ENCODE measurements at regions not wholly inside any gene's neighbourhood (a gene's known extent, or its start where the extent isn't known, plus 50 kb on each side); places are given as distances from the start of the nearest gene placed in this dataset.
"Not testable (repeated sequence)": the region's sequence is repeated elsewhere in the genome, so short reads cannot be mapped to it uniquely, and the experiment has no call there.

DNA sequence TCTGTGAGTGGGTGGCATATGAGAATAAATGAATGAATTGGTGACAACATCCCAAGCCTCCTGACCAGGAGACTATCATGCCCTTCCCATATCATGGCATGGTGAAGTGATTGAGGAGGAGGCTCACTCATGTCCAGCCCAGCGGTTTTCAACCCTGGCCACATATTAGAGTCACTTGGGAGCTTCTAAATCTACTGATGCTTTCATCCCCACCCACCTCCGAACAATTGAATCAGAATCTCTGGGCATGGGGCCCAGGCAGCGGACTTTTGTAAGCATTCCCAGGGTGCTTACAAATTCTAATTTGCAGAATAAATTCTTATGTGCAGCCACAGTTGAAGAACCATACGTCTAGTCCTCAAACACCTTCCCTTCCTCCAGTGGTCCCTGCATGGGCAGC is 81.7 kb upstream of the SEC11C start:
- no peak for DNase-seq (ENCODE audit: low read depth in 2 of 2)

GRCh38 chr18:59059140-59059539 is 80.5 kb upstream of the SEC11C start:
- no peak for DNase-seq (ENCODE audit: low read depth in 2 of 2)

DNA sequence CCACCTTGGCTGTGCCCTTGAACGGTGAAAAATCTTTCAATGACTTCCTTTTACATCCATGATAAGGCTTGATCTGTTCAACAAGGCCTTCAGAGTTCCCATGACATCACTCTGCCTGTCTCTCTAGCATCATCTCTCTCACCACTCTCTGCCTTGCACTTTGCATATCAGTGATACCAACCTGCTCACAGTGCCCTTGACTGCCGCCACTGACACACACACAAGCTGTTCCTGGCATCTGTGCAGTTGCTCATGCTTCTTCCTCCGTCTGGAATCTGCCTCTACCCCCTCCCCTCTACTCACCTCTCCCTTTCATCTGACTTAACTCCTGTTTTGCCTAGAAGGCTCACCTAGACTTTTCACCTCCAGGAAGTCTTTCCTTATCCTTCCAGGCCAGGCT is 79.1 kb upstream of the SEC11C start:
- no peak for DNase-seq (ENCODE audit: low read depth in 2 of 2)

GRCh38 chr18:59061914-59062642 is 77.6 kb upstream of the SEC11C start:
- no peak for DNase-seq (ENCODE audit: low read depth in 2 of 2)

GRCh38 chr18:59062643-59063006 is 77.1 kb upstream of the SEC11C start:
- no peak for DNase-seq (ENCODE audit: low read depth in 2 of 2)

- DNase-seq (ENCODE audit: low read depth in 2 of 2) = no peak
Measured at GRCh38 chr18:59063300-59063906, 76.3 kb upstream of the SEC11C start.

DNA sequence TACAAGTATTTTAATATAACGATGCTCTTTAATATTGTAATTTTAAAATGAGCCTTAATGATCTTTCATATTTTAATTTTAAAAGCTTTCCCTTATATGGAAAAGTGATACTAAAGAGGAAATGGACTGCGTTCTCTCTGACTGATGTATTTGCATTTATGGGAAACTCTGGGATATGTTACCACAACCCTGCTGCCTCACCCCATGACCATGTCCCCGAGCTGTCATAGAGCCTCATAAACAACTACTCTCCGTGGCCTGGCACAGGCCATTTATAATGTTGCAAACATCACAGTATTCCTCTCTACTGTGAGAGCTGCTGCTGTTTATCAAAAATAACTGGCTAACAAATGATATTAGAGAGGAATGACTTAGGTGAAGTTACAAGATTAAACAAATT is 75.8 kb upstream of the SEC11C start:
- no peak for DNase-seq (ENCODE audit: low read depth in 2 of 2)

DNA sequence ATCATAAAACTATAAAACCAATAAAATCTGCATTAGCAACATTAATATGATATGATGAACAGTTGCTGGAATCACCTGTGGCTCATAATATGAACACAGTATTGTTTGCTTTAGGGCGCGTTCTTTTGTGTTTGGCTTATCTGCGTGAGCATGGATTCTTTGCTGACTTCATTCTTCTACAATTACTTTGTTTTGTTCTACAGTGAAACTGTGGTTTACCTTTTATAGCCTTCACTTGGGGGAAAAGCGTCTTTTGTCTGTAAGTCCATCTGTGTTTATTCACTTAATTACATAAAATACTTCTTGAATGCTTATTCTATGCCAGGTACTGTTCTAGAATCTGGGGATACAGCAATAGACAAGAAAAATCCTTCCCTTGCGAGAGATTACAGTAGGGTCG is 74.0 kb upstream of the SEC11C start:
- no peak for DNase-seq (ENCODE audit: low read depth in 2 of 2)

GRCh38 chr18:59067873-59068272 is 71.8 kb upstream of the SEC11C start:
- DNase-seq (ENCODE audit: low read depth in 2 of 2) = no peak

- no peak for DNase-seq (ENCODE audit: low read depth in 2 of 2)
Measured at GRCh38 chr18:59068276-59069071, 71.2 kb upstream of the SEC11C start.

GRCh38 chr18:59070181-59070912 is 69.3 kb upstream of the SEC11C start:
- peak; percentile 68 to 77 for DNase-seq (ENCODE audit: low read depth in 2 of 2)

DNA sequence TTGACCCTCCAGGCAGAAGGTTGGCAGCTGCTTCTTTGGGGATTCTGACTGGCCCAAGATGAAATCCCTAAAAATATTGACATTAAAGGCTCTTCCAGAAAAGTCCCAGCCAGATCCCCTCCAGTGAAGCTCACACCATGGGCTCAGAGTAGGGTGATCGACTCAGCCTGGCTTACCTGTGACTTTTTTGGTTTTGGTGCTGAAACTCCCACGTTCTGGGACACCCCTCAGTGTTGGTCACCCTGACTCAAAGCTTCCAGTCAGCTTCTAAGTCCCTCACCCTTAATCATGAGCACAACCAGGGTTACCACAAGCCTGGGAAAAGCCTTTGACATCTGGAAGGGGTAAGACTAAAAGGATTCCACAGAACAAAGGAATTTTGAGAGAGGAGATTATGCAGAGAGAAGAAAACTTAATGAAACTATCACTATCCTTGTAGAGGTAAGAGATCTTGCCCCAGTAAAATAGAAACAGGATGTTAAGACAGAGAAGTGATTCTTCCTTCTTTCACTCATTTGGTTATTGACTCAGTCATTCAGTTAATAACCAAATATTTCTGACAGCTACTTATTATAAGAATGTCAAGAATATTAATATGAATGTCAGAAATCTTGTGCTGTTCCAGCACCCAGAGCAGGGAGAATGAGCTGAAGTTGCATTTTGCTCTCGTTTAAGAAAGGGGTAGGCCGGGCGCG is 66.8 kb upstream of the SEC11C start:
- no peak for DNase-seq (ENCODE audit: low read depth in 2 of 2)

- DNase-seq (ENCODE audit: low read depth in 2 of 2) = no peak
Measured at GRCh38 chr18:59075923-59076322, 63.8 kb upstream of the SEC11C start.

DNA sequence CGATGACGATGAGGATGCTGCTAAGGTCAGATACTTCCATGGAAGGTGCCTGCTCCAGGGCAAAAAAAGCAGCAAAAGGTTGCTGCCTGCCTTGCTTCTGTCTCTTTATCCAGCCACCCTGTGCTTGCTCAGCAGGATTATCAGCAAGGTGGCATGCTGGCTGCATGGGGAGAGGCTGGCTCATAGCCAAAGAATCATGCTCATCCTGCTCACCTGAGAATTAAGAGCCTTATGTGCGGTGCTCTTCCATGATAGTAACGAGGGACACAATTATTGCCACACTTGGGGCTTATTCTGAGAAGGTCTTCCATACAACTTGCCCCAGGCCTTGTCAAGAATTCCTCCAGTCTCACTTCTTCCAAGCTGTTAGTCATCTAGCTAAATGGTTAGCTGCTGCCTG is 60.4 kb upstream of the SEC11C start:
- no peak for DNase-seq (ENCODE audit: low read depth in 2 of 2)

DNA sequence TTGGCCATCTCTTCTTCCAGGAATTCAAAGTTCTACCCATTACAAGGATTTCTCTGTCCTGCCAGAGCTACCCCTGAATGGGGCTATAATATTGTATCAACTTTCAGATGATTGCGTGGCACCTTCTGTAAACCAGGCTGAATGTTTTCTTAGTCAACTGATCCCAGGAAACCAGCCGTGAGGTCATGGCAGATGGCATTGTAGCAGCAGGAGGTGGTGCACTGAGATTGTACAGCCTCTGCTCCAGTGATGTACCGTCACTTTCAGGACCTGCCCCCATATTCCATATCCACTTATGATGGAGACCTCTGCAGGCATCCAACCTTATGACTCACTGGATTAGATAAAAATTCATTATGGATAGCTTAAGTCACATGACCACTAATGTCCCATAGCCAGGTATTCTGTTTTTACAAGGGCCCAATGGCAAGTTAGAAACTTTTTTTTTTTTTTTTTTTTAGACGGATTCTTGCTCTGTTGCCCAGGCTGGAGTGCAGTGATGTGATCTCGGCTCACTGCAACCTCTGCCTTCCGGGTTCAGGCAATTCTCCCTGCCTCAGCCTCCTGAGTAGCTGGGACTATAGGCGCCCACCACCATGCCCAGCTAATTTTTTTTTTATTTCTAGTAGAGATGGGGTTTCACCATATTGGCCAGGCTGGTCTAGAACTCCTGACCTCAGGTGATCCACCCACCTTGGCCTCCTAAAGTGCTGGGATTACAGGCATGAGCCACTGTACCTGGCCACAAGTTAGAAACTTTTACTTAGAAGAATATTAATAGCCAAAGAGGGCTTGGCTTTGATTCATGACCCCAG is 59.8 kb upstream of the SEC11C start:
- not testable (repeated sequence) for DNase-seq (ENCODE audit: low read depth in 2 of 2)

- DNase-seq (ENCODE audit: low read depth in 2 of 2) = no peak
Measured at GRCh38 chr18:59083136-59083818, 56.4 kb upstream of the SEC11C start.

GRCh38 chr18:59085126-59085794 is 54.4 kb upstream of the SEC11C start:
- no peak for DNase-seq (ENCODE audit: low read depth in 2 of 2)

DNA sequence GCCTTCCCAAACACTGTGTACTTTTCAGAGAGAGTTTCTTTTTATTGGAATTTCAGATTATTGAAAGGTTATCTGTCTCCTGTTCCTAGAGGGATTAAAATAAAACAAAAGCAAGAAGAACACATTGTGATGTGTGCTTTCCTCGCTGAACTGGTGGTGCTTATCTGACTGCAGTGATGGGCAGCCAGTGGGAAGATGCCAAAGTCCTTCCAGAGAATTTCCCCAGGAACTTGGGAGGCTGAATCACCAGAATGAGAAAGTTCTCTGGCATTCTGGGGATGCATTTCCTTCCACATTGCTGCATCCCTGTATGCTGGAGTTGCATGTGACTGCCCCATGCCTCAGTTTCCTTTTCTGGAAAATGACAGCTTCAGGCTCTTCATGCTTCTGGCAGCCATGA is 53.9 kb upstream of the SEC11C start:
- DNase-seq (ENCODE audit: low read depth in 2 of 2) = no peak

- no peak for DNase-seq (ENCODE audit: low read depth in 2 of 2)
Measured at GRCh38 chr18:59086522-59086921, 53.2 kb upstream of the SEC11C start.

DNA sequence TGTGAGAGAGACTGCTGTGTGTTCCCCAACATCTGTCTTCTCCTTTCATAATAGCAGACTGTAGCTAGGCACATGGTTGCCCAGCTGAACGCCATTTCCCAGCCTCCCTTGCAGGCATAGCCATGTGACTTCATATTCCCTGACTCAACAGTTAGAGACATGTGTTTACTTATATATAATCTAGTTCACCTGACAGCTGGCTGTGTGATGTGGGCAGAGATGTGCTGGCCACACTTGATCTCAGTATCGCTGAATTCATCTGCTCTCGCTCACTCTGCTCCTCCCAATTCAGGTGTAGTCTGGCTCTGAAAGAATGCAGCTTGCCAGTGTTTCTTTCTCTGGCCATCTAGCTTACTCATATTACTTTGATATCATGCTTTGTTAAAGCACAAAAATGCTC is 52.3 kb upstream of the SEC11C start:
- DNase-seq (ENCODE audit: low read depth in 2 of 2) = no peak
